Natural killer cell (primary cell): ENCODE measurements at regions not wholly inside any gene's neighbourhood (a gene's known extent, or its start where the extent isn't known, plus 50 kb on each side); places are given as distances from the start of the nearest gene placed in this dataset.

Source experiments
- ATAC-seq, 3 donors: fragments of 150-1000 bp in 2 of 3; fragments of 200-7000 bp in 1 of 3; cut with Tn5 transposase; 1 replicate in 1 of 3; 2 replicates in 2 of 3; pipeline ENCODE4 v1.10.0; 2021; ENCODE audit warnings: mild to moderate bottlenecking in 2 of 3, moderate library complexity in 2 of 3
- DNase-seq, 2 donors: peaks; one replicate each; pipeline versions ENCODE4 v3.0.0 to v3.0.0-alpha.2; 2013 to 2021; ENCODE audit warnings: mixed read lengths in 1 of 2
- H3K27ac ChIP-seq: one replicate; pipeline ENCODE4 v1.5.1; 2013; ENCODE audit warnings: mild to moderate bottlenecking, low read length
- H3K27me3 ChIP-seq: one replicate; pipeline ENCODE4 v1.6.1; 2013; ENCODE audit warnings: low read length; ENCODE audit not compliant: control insufficient read depth, insufficient read depth
- H3K36me3 ChIP-seq: one replicate; pipeline ENCODE4 v1.6.1; 2013; ENCODE audit warnings: low read length; ENCODE audit not compliant: control insufficient read depth, insufficient read depth
- H3K4me1 ChIP-seq: one replicate; pipeline ENCODE4 v1.6.1; 2013; ENCODE audit warnings: low read length; ENCODE audit not compliant: control insufficient read depth, insufficient read depth
- H3K4me3 ChIP-seq: one replicate; pipeline ENCODE4 v1.5.1; 2013; ENCODE audit warnings: low read length
- H3K9me3 ChIP-seq: one replicate; pipeline ENCODE4 v1.6.1; 2013; ENCODE audit warnings: low read length; ENCODE audit not compliant: control insufficient read depth, insufficient read depth
- H3K27ac Mint-ChIP-seq, 2 donors: one replicate each; pipeline ENCODE4 v1.8.0; 2022; ENCODE audit warnings: mild to moderate bottlenecking in 2 of 2, mixed read lengths in 2 of 2, moderate library complexity in 1 of 2
- H3K27me3 Mint-ChIP-seq, 2 donors: one replicate each; pipeline ENCODE4 v1.8.0; 2022; ENCODE audit warnings: low read depth in 2 of 2, mixed read lengths in 2 of 2
- H3K36me3 Mint-ChIP-seq: one replicate; pipeline ENCODE4 v1.8.0; 2022; ENCODE audit warnings: mixed read lengths
- H3K4me1 Mint-ChIP-seq, 2 donors: one replicate each; pipeline ENCODE4 v1.8.0; 2022; ENCODE audit warnings: mixed read lengths in 2 of 2
- H3K4me3 Mint-ChIP-seq: one replicate; pipeline ENCODE4 v1.8.0; 2022; ENCODE audit warnings: mild to moderate bottlenecking, moderate library complexity, mixed read lengths
- H3K9me3 Mint-ChIP-seq, 2 donors: one replicate each; pipeline ENCODE4 v1.8.0; 2022; ENCODE audit warnings: mixed read lengths in 2 of 2
- CTCF ChIP-seq: fragments of 200-600 bp; IDR thresholded peaks from one replicate; pipeline ENCODE4 v1.8.0; 2022; ENCODE audit warnings: antibody characterized with exemption
- WGBS: methylation state at CpG from one replicate; pipeline ENCODE4 v1.1.7; 2013; ENCODE audit warnings: missing lambda C conversion rate; ENCODE audit not compliant: insufficient coverage; 5-methylcytosine and 5-hydroxymethylcytosine counted together
- intact Hi-C: fragments of 100-400 bp; cut with micrococcal nuclease; formaldehyde crosslinking; loops from one replicate; pipeline ENCODE4 v1.14.2; 2022

GRCh38 chr13:111470933-111471332 lies 150.5 kb downstream of the TEX29 start:
- ATAC-seq (no peak), DNase-seq (no peak)
- H3K4me1 ChIP-seq, result no peaks in the 10 kb centered on the region
- H3K4me3 ChIP-seq, result no peak overlapping the region
- Mint-ChIP-seq H3K4me1 (no peaks in the 10 kb centered on the region), H3K27ac (no peak overlapping the region), H3K27me3 (peaks cover 3 to 15% of the 10 kb centered on the region in 2 donors), H3K9me3 (no peaks in the 10 kb centered on the region), H3K36me3 (no peaks in the 10 kb centered on the region), H3K4me3 (no peak overlapping the region)
- TF ChIP-seq CTCF, result no peak
- no peaks in the 10 kb centered on the region for H3K27me3 ChIP-seq
- intact Hi-C loops, result loop anchor here (10.0 kb wide), 1 partner anchor 974 kb away; no protein-coding TSS in a partner anchor
- no peaks in the 10 kb centered on the region for H3K36me3 ChIP-seq
- H3K27ac ChIP-seq, result no peak overlapping the region
- no peaks in the 10 kb centered on the region for H3K9me3 ChIP-seq
- 93% methylated on average over 8 of the region's 9 CpGs for WGBS

- H3K4me3 ChIP-seq, result no peak overlapping the region
- no peak overlapping the region for H3K27ac ChIP-seq
- H3K4me3 Mint-ChIP-seq, result no peak overlapping the region
- H3K4me1 ChIP-seq, result no peaks in the 10 kb centered on the region
- DNase-seq (no peak), ATAC-seq (no peak)
- no peaks in the 10 kb centered on the region for H3K27me3 ChIP-seq
- no peaks in the 10 kb centered on the region for H3K9me3 ChIP-seq
- H3K27me3 Mint-ChIP-seq, result peaks cover 3% of the 10 kb centered on the region in 2 donors
- no peak overlapping the region for H3K27ac Mint-ChIP-seq
- no peaks in the 10 kb centered on the region for H3K36me3 ChIP-seq
- H3K4me1 Mint-ChIP-seq, result no peaks in the 10 kb centered on the region
- WGBS, result 83% methylated on average over 10 of the region's 10 CpGs
- intact Hi-C loops, result loop anchor here (10.0 kb wide), 1 partner anchor 973 kb away; no protein-coding TSS in a partner anchor
- H3K9me3 Mint-ChIP-seq, result no peaks in the 10 kb centered on the region
- no peaks in the 10 kb centered on the region for H3K36me3 Mint-ChIP-seq
- TF ChIP-seq CTCF, result no peak
Measured at GRCh38 chr13:111472083-111472482, 151.6 kb downstream of the TEX29 start.

- H3K27me3 Mint-ChIP-seq, result peaks cover 0 to 1% of the 10 kb centered on the region in 2 donors
- TF ChIP-seq CTCF, result no peak
- DNase-seq, result no peak
- no peaks in the 10 kb centered on the region for H3K36me3 Mint-ChIP-seq
- H3K27ac Mint-ChIP-seq, result no peak overlapping the region
- Histone ChIP-seq H3K27me3 (no peaks in the 10 kb centered on the region), H3K4me1 (no peaks in the 10 kb centered on the region), H3K36me3 (no peaks in the 10 kb centered on the region), H3K27ac (no peak overlapping the region), H3K4me3 (no peak overlapping the region), H3K9me3 (no peaks in the 10 kb centered on the region)
- ATAC-seq, result no peak
- H3K4me1 Mint-ChIP-seq, result no peaks in the 10 kb centered on the region
- no peaks in the 10 kb centered on the region for H3K9me3 Mint-ChIP-seq
- WGBS, result 73% methylated on average over 19 of the region's 19 CpGs
- H3K4me3 Mint-ChIP-seq, result no peak overlapping the region
- intact Hi-C loops, result loop anchor here (10.0 kb wide), 1 partner anchor 972 kb away; no protein-coding TSS in a partner anchor
Measured at GRCh38 chr13:111472559-111473460, 152.4 kb downstream of the TEX29 start.
